GM12878 (cell line): ENCODE measurements at regions not wholly inside any gene's neighbourhood (a gene's known extent, or its start where the extent isn't known, plus 50 kb on each side); places are given as distances from the start of the nearest gene placed in this dataset.

Source experiments
- ATAC-seq: fragments of 200-7000 bp; cut with Tn5 transposase; 3 replicates; pipeline ENCODE4 v1.9.1; 2020; ENCODE audit warnings: mild to moderate bottlenecking, moderate library complexity
- BruUV-seq: library from RNA; stranded (reverse); fragments of 400-500 nt; replicated peaks from 2 replicates; lab custom pipeline; 2021; lab: Mats Ljungman, UMichigan
- CTCF ChIA-PET: fragments of 300-600 bp; sonication (Branson Sonifier 250); formaldehyde crosslinking; extraction: SDS; loops from one replicate; lab custom pipeline; 2021; ENCODE audit warnings: inconsistent platforms; lab: Yijun Ruan, JAX
- POLR2A ChIA-PET: fragments of 350-600 bp; formaldehyde crosslinking; extraction: SDS; loops from one replicate; lab custom pipeline; 2021; ENCODE audit warnings: inconsistent platforms; lab: Charles Lee
- RAD21 ChIA-PET: fragments of 300-600 bp; sonication (Branson Sonifier 250); formaldehyde crosslinking; loops from one replicate; lab custom pipeline; 2023; ENCODE audit warnings: antibody characterized with exemption; ENCODE audit not compliant: unreplicated experiment; lab: Charles Lee
- SMC1A ChIA-PET: fragments of 300-600 bp; sonication (Branson Sonifier 250); formaldehyde crosslinking; loops from one replicate; lab custom pipeline; 2023; ENCODE audit not compliant: unreplicated experiment, uncharacterized antibody; lab: Charles Lee
- DNase-seq: peaks from one replicate; pipeline ENCODE4 v3.0.0-alpha.2; 2011; ENCODE audit warnings: low read depth, low spot score
- FAIRE-seq: peaks from 3 replicates; lab custom pipeline; 2011; peaks lifted over from hg19 to GRCh38; lab: Jason Lieb, UNC
- H2AFZ ChIP-seq: 2 replicates; pipeline ENCODE4 v1.6.0; 2011; ENCODE audit warnings: low read depth, low read length, control low read depth; ENCODE audit not compliant: control insufficient read depth
- H3K27ac ChIP-seq: 2 replicates; pipeline ENCODE4 v1.5.1; 2011; ENCODE audit warnings: control low read depth; ENCODE audit not compliant: control insufficient read depth, insufficient read depth
- H3K27me3 ChIP-seq, 2 experiments: replicated peaks in 1 of 2; 2 replicates each; pipeline versions ENCODE4 v1.6.0 to v1.6.1; 2011; ENCODE audit warnings: low read length in 1 of 2; ENCODE audit not compliant: control insufficient read depth in 2 of 2, insufficient read depth in 2 of 2
- H3K36me3 ChIP-seq, 2 experiments: 2 replicates each; pipeline ENCODE4 v1.5.1; 2011; ENCODE audit warnings: low read length in 1 of 2; ENCODE audit not compliant: control insufficient read depth in 2 of 2, insufficient read depth in 2 of 2
- H3K4me1 ChIP-seq: 2 replicates; pipeline ENCODE4 v1.6.1; 2011; ENCODE audit warnings: mild to moderate bottlenecking, low read length, moderate library complexity, mixed read lengths; ENCODE audit not compliant: control insufficient read depth, insufficient read depth
- H3K4me2 ChIP-seq: 2 replicates; pipeline ENCODE4 v1.6.0; 2011; ENCODE audit warnings: control low read depth; ENCODE audit not compliant: control insufficient read depth, insufficient read depth
- H3K4me3 ChIP-seq: fragments of 200-600 bp; sonication (generic); 2 replicates; pipeline ENCODE4 v1.5.1; 2016
- H3K79me2 ChIP-seq: 2 replicates; pipeline ENCODE4 v1.6.0; 2011; ENCODE audit warnings: low read length; ENCODE audit not compliant: control insufficient read depth, insufficient read depth
- H3K9ac ChIP-seq: 2 replicates; pipeline ENCODE4 v1.8.0; 2011; ENCODE audit warnings: low read length, control low read depth, mixed read lengths; ENCODE audit not compliant: control insufficient read depth, insufficient read depth
- H3K9me3 ChIP-seq: replicated peaks from 3 replicates; pipeline ENCODE4 v1.5.1; 2011; ENCODE audit warnings: mild to moderate bottlenecking, low read length; ENCODE audit not compliant: control insufficient read depth, insufficient read depth
- H4K20me1 ChIP-seq: 2 replicates; pipeline ENCODE4 v1.6.0; 2011; ENCODE audit not compliant: control insufficient read depth, insufficient read depth
- EGR1 ChIP-seq, 2 experiments: IDR thresholded peaks; 1 replicate in 1 of 2; 2 replicates in 1 of 2; pipeline ENCODE4 v1.6.1; 2011 to 2012; ENCODE audit warnings: low read depth in 2 of 2, low read length in 2 of 2, borderline replicate concordance in 1 of 2, mild to moderate bottlenecking in 1 of 2, moderate library complexity in 1 of 2
- EP300 ChIP-seq, 2 experiments: fragments of 150-350 bp in 1 of 2; IDR thresholded peaks; 2 replicates each; pipeline ENCODE4 v1.6.1; 2011 to 2012; ENCODE audit warnings: low read depth in 2 of 2, low read length in 2 of 2, borderline replicate concordance in 1 of 2, improper control_type of control experiment in 1 of 2, inconsistent platforms in 1 of 2; ENCODE audit not compliant: control insufficient read depth in 1 of 2
- GABPA ChIP-seq: IDR thresholded peaks from 2 replicates; pipeline ENCODE4 v1.6.1; 2014; ENCODE audit warnings: antibody characterized with exemption, low read depth, mild to moderate bottlenecking, inconsistent platforms
- JUND ChIP-seq: IDR thresholded peaks from 2 replicates; pipeline ENCODE4 v1.6.1; 2012; ENCODE audit warnings: low read depth, mild to moderate bottlenecking, low read length, improper control_type of control experiment, moderate library complexity
- NKRF ChIP-seq: fragments of 450-650 bp; conservative IDR thresholded peaks from 2 replicates; pipeline ENCODE4 v1.6.1; 2017; ENCODE audit warnings: mild to moderate bottlenecking, moderate library complexity
- RAD21 ChIP-seq: IDR thresholded peaks from 2 replicates; pipeline ENCODE4 v1.6.1; 2011; ENCODE audit warnings: mild to moderate bottlenecking, low read depth, low read length, moderate library complexity; ENCODE audit not compliant: insufficient read depth
- RUNX3 ChIP-seq: IDR thresholded peaks from 2 replicates; pipeline ENCODE4 v1.6.1; 2012; ENCODE audit warnings: low read length, inconsistent platforms
- SREBF2 ChIP-seq: IDR thresholded peaks from 2 replicates; pipeline ENCODE4 v1.6.1; 2012; ENCODE audit warnings: mild to moderate bottlenecking, low read length
- STAT3 ChIP-seq: IDR thresholded peaks from 2 replicates; pipeline ENCODE4 v1.6.1; 2011; ENCODE audit warnings: low read depth, low read length, improper control_type of control experiment
- TCF12 ChIP-seq: IDR thresholded peaks from 2 replicates; pipeline ENCODE4 v1.6.1; 2011; ENCODE audit warnings: low read depth, mild to moderate bottlenecking, low read length
- USF2 ChIP-seq: IDR thresholded peaks from 2 replicates; pipeline ENCODE4 v1.6.1; 2011; ENCODE audit warnings: low read depth, low read length, improper control_type of control experiment, borderline replicate concordance
- ZNF274 ChIP-seq: IDR thresholded peaks from one replicate; pipeline ENCODE4 v1.8.0; 2011; ENCODE audit not compliant: insufficient read length, insufficient read depth
- ZNF622 ChIP-seq: fragments of 450-650 bp; IDR thresholded peaks from 2 replicates; pipeline ENCODE4 v1.6.1; 2017; ENCODE audit warnings: mild to moderate bottlenecking, inconsistent platforms
- WGBS: methylation state at CpG from one replicate; pipeline ENCODE4 v1.1.6; 2016; ENCODE audit warnings: low lambda C conversion rate; ENCODE audit not compliant: insufficient replicate concordance, insufficient coverage; ENCODE audit errors: missing lambda C conversion rate; 5-methylcytosine and 5-hydroxymethylcytosine counted together
- in situ Hi-C: fragments of 300-500 bp; cut with MboI; formaldehyde crosslinking; loops from 9 replicates; pipeline ENCODE4 v1.14.3; 2018; ENCODE audit warnings: mixed read lengths
- intact Hi-C: fragments of 100-400 bp; cut with micrococcal nuclease; formaldehyde crosslinking; loops from one replicate; pipeline ENCODE4 v1.14.2; 2022; ENCODE audit not compliant: unreplicated experiment
- TF ChIP-seq, protein P1 (sequence below): fragments of 450-650 bp; IDR thresholded peaks from 2 replicates; pipeline ENCODE4 v1.6.1; 2017; ENCODE audit warnings: mild to moderate bottlenecking, low read depth, inconsistent platforms; ENCODE audit not compliant: poor library complexity, severe bottlenecking
- TF ChIP-seq, protein P2 (sequence below): IDR thresholded peaks from 2 replicates; pipeline ENCODE4 v1.6.1; 2011; ENCODE audit warnings: mild to moderate bottlenecking, low read depth, low read length, moderate library complexity; ENCODE audit not compliant: insufficient replicate concordance
- TF ChIP-seq, protein P3 (sequence below): fragments of 450-650 bp; IDR thresholded peaks from 2 replicates; pipeline ENCODE4 v1.6.1; 2014; ENCODE audit warnings: mild to moderate bottlenecking

DNA sequence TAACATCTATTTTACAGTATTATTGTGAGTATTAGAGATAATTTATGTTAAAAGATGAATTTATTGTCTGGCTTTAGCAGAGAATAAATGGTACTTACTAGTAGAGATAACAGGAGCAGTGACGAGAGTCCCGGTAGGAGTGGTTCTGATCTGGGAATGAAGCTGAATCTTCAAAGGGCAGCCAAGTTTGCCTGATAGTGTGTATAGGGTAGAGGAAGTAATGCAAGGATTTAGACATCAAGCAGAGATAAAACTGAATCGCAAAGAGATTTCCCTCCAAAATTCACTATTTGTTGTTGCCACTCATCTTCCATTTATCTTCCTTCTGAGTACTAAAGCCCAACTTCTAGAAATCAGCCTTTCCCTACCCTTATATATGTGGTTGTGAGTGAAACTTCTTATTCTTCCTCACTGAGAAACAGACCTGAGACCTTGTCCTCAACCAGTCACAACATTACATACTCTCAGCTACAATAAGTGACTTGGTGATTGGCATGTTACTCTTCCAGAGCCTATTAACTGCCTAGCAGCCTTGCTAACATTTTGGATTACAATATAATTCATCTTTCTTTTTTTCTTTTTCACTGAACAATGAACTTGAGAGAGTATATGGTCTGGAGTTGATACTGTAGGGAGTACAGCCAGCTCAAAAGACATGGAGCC is 692.7 kb upstream of the ZNF385D start:
- Histone ChIP-seq H3K27me3 (no peaks in the 10 kb centered on the region), H3K4me2 (no peak overlapping the region), H3K9ac (no peak overlapping the region), H3K79me2 (no peaks in the 10 kb centered on the region), H3K4me3 (no peak overlapping the region), H4K20me1 (no peaks in the 10 kb centered on the region), H2AFZ (no peak overlapping the region), H3K27ac (no peak overlapping the region), H3K4me1 (no peaks in the 10 kb centered on the region), H3K36me3 (no peaks in the 10 kb centered on the region), H3K9me3 (no peaks in the 10 kb centered on the region)
- ATAC-seq (no peak), FAIRE-seq (no peak), DNase-seq (no peak)
- ChIA-PET POLR2A (interaction anchor here (0.5 kb wide), 1 partner anchor 123 kb away, joined by 7 read pairs; no protein-coding TSS in a partner anchor), RAD21 (no interaction called here), CTCF (no interaction called here), SMC1A (no interaction called here)
- in situ Hi-C loops = no loop called here
- 90% methylated on average over 3 of the region's 3 CpGs for WGBS
- intact Hi-C loops = no loop called here
- no TSS peak for BruUV-seq
- TF ChIP-seq JUND (no peak), STAT3 (no peak), GABPA (no peak), SREBF2 (no peak), RAD21 (no peak), EP300 (IDR thresholded peaks at IDR 0.05; ENCODE audit: borderline replicate concordance in 1 of 2, control insufficient read depth in 1 of 2, low read depth in 2 of 2, low read length in 2 of 2) (no peak), RUNX3 (no peak), USF2 (no peak), ZNF622 (no peak), TCF12 (no peak), NKRF (no peak), ZNF274 (no peak), EGR1 (IDR thresholded peaks at IDR 0.05; ENCODE audit: borderline replicate concordance in 1 of 2, low read depth in 2 of 2, low read length in 2 of 2) (no peak)
- TF ChIP-seq, protein P1, sequence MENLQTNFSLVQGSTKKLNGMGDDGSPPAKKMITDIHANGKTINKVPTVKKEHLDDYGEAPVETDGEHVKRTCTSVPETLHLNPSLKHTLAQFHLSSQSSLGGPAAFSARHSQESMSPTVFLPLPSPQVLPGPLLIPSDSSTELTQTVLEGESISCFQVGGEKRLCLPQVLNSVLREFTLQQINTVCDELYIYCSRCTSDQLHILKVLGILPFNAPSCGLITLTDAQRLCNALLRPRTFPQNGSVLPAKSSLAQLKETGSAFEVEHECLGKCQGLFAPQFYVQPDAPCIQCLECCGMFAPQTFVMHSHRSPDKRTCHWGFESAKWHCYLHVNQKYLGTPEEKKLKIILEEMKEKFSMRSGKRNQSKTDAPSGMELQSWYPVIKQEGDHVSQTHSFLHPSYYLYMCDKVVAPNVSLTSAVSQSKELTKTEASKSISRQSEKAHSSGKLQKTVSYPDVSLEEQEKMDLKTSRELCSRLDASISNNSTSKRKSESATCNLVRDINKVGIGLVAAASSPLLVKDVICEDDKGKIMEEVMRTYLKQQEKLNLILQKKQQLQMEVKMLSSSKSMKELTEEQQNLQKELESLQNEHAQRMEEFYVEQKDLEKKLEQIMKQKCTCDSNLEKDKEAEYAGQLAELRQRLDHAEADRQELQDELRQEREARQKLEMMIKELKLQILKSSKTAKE = no peak
- TF ChIP-seq, protein P2, sequence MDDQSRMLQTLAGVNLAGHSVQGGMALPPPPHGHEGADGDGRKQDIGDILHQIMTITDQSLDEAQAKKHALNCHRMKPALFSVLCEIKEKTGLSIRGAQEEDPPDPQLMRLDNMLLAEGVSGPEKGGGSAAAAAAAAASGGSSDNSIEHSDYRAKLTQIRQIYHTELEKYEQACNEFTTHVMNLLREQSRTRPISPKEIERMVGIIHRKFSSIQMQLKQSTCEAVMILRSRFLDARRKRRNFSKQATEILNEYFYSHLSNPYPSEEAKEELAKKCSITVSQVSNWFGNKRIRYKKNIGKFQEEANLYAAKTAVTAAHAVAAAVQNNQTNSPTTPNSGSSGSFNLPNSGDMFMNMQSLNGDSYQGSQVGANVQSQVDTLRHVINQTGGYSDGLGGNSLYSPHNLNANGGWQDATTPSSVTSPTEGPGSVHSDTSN = no peak
- TF ChIP-seq, protein P3, sequence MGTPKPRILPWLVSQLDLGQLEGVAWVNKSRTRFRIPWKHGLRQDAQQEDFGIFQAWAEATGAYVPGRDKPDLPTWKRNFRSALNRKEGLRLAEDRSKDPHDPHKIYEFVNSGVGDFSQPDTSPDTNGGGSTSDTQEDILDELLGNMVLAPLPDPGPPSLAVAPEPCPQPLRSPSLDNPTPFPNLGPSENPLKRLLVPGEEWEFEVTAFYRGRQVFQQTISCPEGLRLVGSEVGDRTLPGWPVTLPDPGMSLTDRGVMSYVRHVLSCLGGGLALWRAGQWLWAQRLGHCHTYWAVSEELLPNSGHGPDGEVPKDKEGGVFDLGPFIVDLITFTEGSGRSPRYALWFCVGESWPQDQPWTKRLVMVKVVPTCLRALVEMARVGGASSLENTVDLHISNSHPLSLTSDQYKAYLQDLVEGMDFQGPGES = no peak
